MM.1S (cell line): ENCODE measurements at regions not wholly inside any gene's neighbourhood (a gene's known extent, or its start where the extent isn't known, plus 50 kb on each side); places are given as distances from the start of the nearest gene placed in this dataset.

ENCODE experiments used
- DNase-seq: peaks from one replicate; pipeline ENCODE4 v3.0.0-alpha.2; 2015
- H2AFZ ChIP-seq: fragments of 300-600 bp; sonication (generic); 2 replicates; pipeline ENCODE4 v1.6.0; 2016; ENCODE audit warnings: antibody characterized with exemption, low read length
- H3F3A ChIP-seq: fragments of 300-600 bp; sonication (generic); 2 replicates; pipeline ENCODE4 v1.6.1; 2016; ENCODE audit warnings: mild to moderate bottlenecking, antibody characterized with exemption, low read length, moderate library complexity, mixed read lengths; ENCODE audit not compliant: insufficient read depth
- H3K27ac ChIP-seq: fragments of 300-600 bp; sonication (generic); 2 replicates; pipeline ENCODE4 v1.5.1; 2016; ENCODE audit warnings: mild to moderate bottlenecking, low read length
- H3K27me3 ChIP-seq: fragments of 300-600 bp; sonication (generic); replicated peaks from 2 replicates; pipeline ENCODE4 v1.6.0; 2016; ENCODE audit warnings: low read length; ENCODE audit not compliant: insufficient read depth
- H3K36me3 ChIP-seq: fragments of 300-600 bp; sonication (generic); replicated peaks from 2 replicates; pipeline ENCODE4 v1.6.1; 2016; ENCODE audit warnings: mild to moderate bottlenecking, low read length, mixed read lengths; ENCODE audit not compliant: insufficient read depth
- H3K4me1 ChIP-seq: fragments of 300-600 bp; sonication (generic); 2 replicates; pipeline ENCODE4 v1.6.1; 2016; ENCODE audit warnings: low read length, mixed read lengths
- H3K4me2 ChIP-seq: fragments of 300-600 bp; sonication (generic); 2 replicates; pipeline ENCODE4 v1.6.0; 2016; ENCODE audit warnings: low read depth, low read length
- H3K4me3 ChIP-seq: fragments of 300-600 bp; sonication (generic); 2 replicates; pipeline ENCODE4 v1.5.1; 2016; ENCODE audit warnings: low read length, mixed read lengths
- H3K79me2 ChIP-seq: fragments of 300-600 bp; sonication (generic); 2 replicates; pipeline ENCODE4 v1.6.1; 2016; ENCODE audit warnings: mixed run types, low read length, mixed read lengths
- H3K9ac ChIP-seq: fragments of 300-600 bp; sonication (generic); 2 replicates; pipeline ENCODE4 v1.6.1; 2016; ENCODE audit warnings: low read length, mixed read lengths
- H3K9me2 ChIP-seq: fragments of 300-600 bp; sonication (generic); replicated peaks from 2 replicates; pipeline ENCODE4 v1.6.1; 2016; ENCODE audit warnings: mild to moderate bottlenecking, low read length, mixed read lengths; ENCODE audit not compliant: insufficient read depth
- H3K9me3 ChIP-seq: fragments of 300-600 bp; sonication (generic); replicated peaks from 2 replicates; pipeline ENCODE4 v1.6.1; 2016; ENCODE audit warnings: mild to moderate bottlenecking, low read length, mixed read lengths; ENCODE audit not compliant: insufficient read depth
- H4K20me1 ChIP-seq: fragments of 300-600 bp; sonication (generic); 2 replicates; pipeline ENCODE4 v1.6.1; 2016; ENCODE audit warnings: mild to moderate bottlenecking, low read length, moderate library complexity, mixed read lengths; ENCODE audit not compliant: insufficient read depth
- CTCF ChIP-seq: fragments of 300-600 bp; sonication (generic); IDR thresholded peaks from 2 replicates; pipeline ENCODE4 v1.5.1; 2016; ENCODE audit warnings: antibody characterized with exemption, low read length, mixed read lengths
- EZH2 ChIP-seq: fragments of 300-600 bp; sonication (generic); optimal IDR thresholded peaks from 2 replicates; pipeline ENCODE3; 2017; ENCODE audit warnings: low read depth, mild to moderate bottlenecking, antibody characterized with exemption, low read length, mixed read lengths
- EZH2phosphoT487 ChIP-seq: fragments of 300-600 bp; sonication (generic); IDR thresholded peaks from 2 replicates; pipeline ENCODE4 v1.6.1; 2018; ENCODE audit warnings: antibody characterized with exemption, low read length

- no peak overlapping the region for H3K27ac ChIP-seq
- H2AFZ ChIP-seq: no peak overlapping the region
These were observed 133.9 kb upstream of the SOX9 start for GRCh38 chr17:71986886-71987285.

GRCh38 chr17:71987634-71988033 lies 133.2 kb upstream of the SOX9 start:
- peak overlapping the region; percentile 36; the same call in 1 of the 2 replicates for H3K4me2 ChIP-seq
- no peaks in the 10 kb centered on the region for H3K36me3 ChIP-seq
- H2AFZ ChIP-seq: no peak overlapping the region
- H3K9me3 ChIP-seq: no peaks in the 10 kb centered on the region
- H3F3A ChIP-seq: no peaks in the 10 kb centered on the region
- peaks cover 15% of the 10 kb centered on the region for H3K4me1 ChIP-seq
- DNase-seq: peak; percentile 59
- H3K79me2 ChIP-seq: no peaks in the 10 kb centered on the region
- H3K9ac ChIP-seq: no peak overlapping the region
- H3K9me2 ChIP-seq: no peaks in the 10 kb centered on the region
- H4K20me1 ChIP-seq: no peaks in the 10 kb centered on the region
- H3K4me3 ChIP-seq: no peak overlapping the region
- H3K27ac ChIP-seq: no peak overlapping the region
- H3K27me3 ChIP-seq: no peaks in the 10 kb centered on the region
- no peak for TF ChIP-seq EZH2
- TF ChIP-seq EZH2phosphoT487: no peak
- no peak for TF ChIP-seq CTCF

More at GRCh38 chr17:71986886-71987285, 133.9 kb upstream of the SOX9 start:
- Histone ChIP-seq H3K9ac (no peak overlapping the region), H3K4me1 (peaks cover 15% of the 10 kb centered on the region), H4K20me1 (no peaks in the 10 kb centered on the region), H3F3A (no peaks in the 10 kb centered on the region), H3K27me3 (no peaks in the 10 kb centered on the region), H3K9me3 (no peaks in the 10 kb centered on the region), H3K4me3 (no peak overlapping the region), H3K4me2 (no peak overlapping the region), H3K79me2 (no peaks in the 10 kb centered on the region), H3K36me3 (no peaks in the 10 kb centered on the region), H3K9me2 (no peaks in the 10 kb centered on the region)
- TF ChIP-seq EZH2phosphoT487 (no peak), EZH2 (no peak), CTCF (no peak)
- DNase-seq: no peak

GRCh38 chr17:71989117-71989516 lies 131.7 kb upstream of the SOX9 start:
- Histone ChIP-seq H3K79me2 (no peaks in the 10 kb centered on the region), H3K9me3 (no peaks in the 10 kb centered on the region), H3K4me1 (peaks cover 15% of the 10 kb centered on the region), H3F3A (no peaks in the 10 kb centered on the region), H2AFZ (no peak overlapping the region), H3K9ac (no peak overlapping the region), H3K27ac (no peak overlapping the region), H3K4me3 (no peak overlapping the region), H3K9me2 (no peaks in the 10 kb centered on the region), H3K27me3 (no peaks in the 10 kb centered on the region), H3K36me3 (no peaks in the 10 kb centered on the region), H3K4me2 (no peak overlapping the region), H4K20me1 (no peaks in the 10 kb centered on the region)
- TF ChIP-seq EZH2: no peak
- DNase-seq: no peak

GRCh38 chr17:71993363-71993762 lies 127.5 kb upstream of the SOX9 start:
- no peak for TF ChIP-seq EZH2phosphoT487
- no peak for TF ChIP-seq EZH2
- no peak for TF ChIP-seq CTCF
- peaks cover 1% of the 10 kb centered on the region; the same call in 1 of the 2 replicates for H3K4me1 ChIP-seq

More at GRCh38 chr17:71993363-71993762, 127.5 kb upstream of the SOX9 start:
- no peaks in the 10 kb centered on the region for H3K9me3 ChIP-seq
- no peak overlapping the region for H2AFZ ChIP-seq
- no peaks in the 10 kb centered on the region for H3K9me2 ChIP-seq
- no peaks in the 10 kb centered on the region for H4K20me1 ChIP-seq
- H3K27me3 ChIP-seq: no peaks in the 10 kb centered on the region
- no peaks in the 10 kb centered on the region for H3F3A ChIP-seq
- H3K27ac ChIP-seq: no peak overlapping the region
- no peak overlapping the region for H3K9ac ChIP-seq
- no peak overlapping the region for H3K4me2 ChIP-seq
- H3K36me3 ChIP-seq: no peaks in the 10 kb centered on the region
- no peak overlapping the region for H3K4me3 ChIP-seq
- DNase-seq: no peak
- no peaks in the 10 kb centered on the region for H3K79me2 ChIP-seq
